Activated CD4-positive, alpha-beta memory T cell treated with anti-CD3 and anti-CD28 coated beads for 36 hours (primary cell): ENCODE measurements at regions not wholly inside any gene's neighbourhood (a gene's known extent, or its start where the extent isn't known, plus 50 kb on each side); places are given as distances from the start of the nearest gene placed in this dataset.
"Not testable (repeated sequence)": the region's sequence is repeated elsewhere in the genome, so short reads cannot be mapped to it uniquely, and the experiment has no call there.

ENCODE experiments used
- CTCF ChIA-PET: fragments of 350-600 bp; sonication (Branson Sonifier 250); formaldehyde crosslinking; loops from one replicate; lab custom pipeline; 2021; ENCODE audit warnings: antibody characterized with exemption, inconsistent platforms; lab: Charles Lee
- POLR2A ChIA-PET: fragments of 350-600 bp; sonication (Branson Sonifier 250); formaldehyde crosslinking; loops from one replicate; lab custom pipeline; 2021; ENCODE audit warnings: antibody characterized with exemption; lab: Charles Lee
- DNase-seq: peaks from one replicate; pipeline ENCODE4 v3.0.0-alpha.2; 2020
- H3K27ac Mint-ChIP-seq: one replicate; pipeline ENCODE4 v1.8.0; 2021; ENCODE audit warnings: mixed read lengths
- H3K27me3 Mint-ChIP-seq: one replicate; pipeline ENCODE4 v1.8.0; 2021; ENCODE audit warnings: mixed read lengths
- H3K36me3 Mint-ChIP-seq: one replicate; pipeline ENCODE4 v1.8.0; 2021; ENCODE audit warnings: mixed read lengths
- H3K4me1 Mint-ChIP-seq: one replicate; pipeline ENCODE4 v1.8.0; 2021; ENCODE audit warnings: low read depth, mixed read lengths
- H3K4me3 Mint-ChIP-seq: one replicate; pipeline ENCODE4 v1.8.0; 2021; ENCODE audit warnings: mild to moderate bottlenecking, mixed read lengths
- H3K9me3 Mint-ChIP-seq: one replicate; pipeline ENCODE4 v1.8.0; 2021; ENCODE audit warnings: mixed read lengths
- intact Hi-C: fragments of 100-400 bp; cut with micrococcal nuclease; formaldehyde crosslinking; loops from one replicate; pipeline ENCODE4 v1.15.1; 2023

- intact Hi-C loops: no loop called here
- CTCF ChIA-PET: no interaction called here
- DNase-seq: no peak
- H3K27me3 Mint-ChIP-seq: no peaks in the 10 kb centered on the region
- H3K36me3 Mint-ChIP-seq: no peaks in the 10 kb centered on the region
- H3K9me3 Mint-ChIP-seq: peaks cover 4% of the 10 kb centered on the region
- H3K4me1 Mint-ChIP-seq: no peaks in the 10 kb centered on the region
- no peak overlapping the region for H3K27ac Mint-ChIP-seq
- POLR2A ChIA-PET: no interaction called here
- H3K4me3 Mint-ChIP-seq: no peak overlapping the region
Measured at GRCh38 chr12:85606455-85606854, 229.8 kb downstream of the RASSF9 start.

GRCh38 chr12:85609778-85610177, 226.4 kb downstream of the RASSF9 start:
- no peak for DNase-seq
- Mint-ChIP-seq H3K4me1 (no peaks in the 10 kb centered on the region), H3K9me3 (peaks cover 4% of the 10 kb centered on the region), H3K27ac (no peak overlapping the region), H3K36me3 (no peaks in the 10 kb centered on the region), H3K27me3 (no peaks in the 10 kb centered on the region), H3K4me3 (no peak overlapping the region)
- ChIA-PET CTCF (no interaction called here), POLR2A (no interaction called here)
- intact Hi-C loops: no loop called here

- Mint-ChIP-seq H3K4me1 (no peaks in the 10 kb centered on the region), H3K36me3 (no peaks in the 10 kb centered on the region), H3K27me3 (no peaks in the 10 kb centered on the region), H3K4me3 (no peak overlapping the region), H3K9me3 (peaks cover 2% of the 10 kb centered on the region), H3K27ac (no peak overlapping the region)
- intact Hi-C loops: no loop called here
- POLR2A ChIA-PET: no interaction called here
- no peak for DNase-seq
- CTCF ChIA-PET: no interaction called here
Measured at GRCh38 chr12:85610194-85610593, 226.0 kb downstream of the RASSF9 start.

- no peaks in the 10 kb centered on the region for H3K36me3 Mint-ChIP-seq
- intact Hi-C loops: no loop called here
- H3K4me1 Mint-ChIP-seq: no peaks in the 10 kb centered on the region
- no peak overlapping the region for H3K4me3 Mint-ChIP-seq
- POLR2A ChIA-PET: no interaction called here
- peaks cover 4% of the 10 kb centered on the region for H3K9me3 Mint-ChIP-seq
- H3K27me3 Mint-ChIP-seq: no peaks in the 10 kb centered on the region
- CTCF ChIA-PET: no interaction called here
- no peak overlapping the region for H3K27ac Mint-ChIP-seq
- no peak for DNase-seq
Measured at GRCh38 chr12:85616201-85616600, 220.0 kb downstream of the RASSF9 start.

- Mint-ChIP-seq H3K4me3 (no peak overlapping the region), H3K27ac (no peak overlapping the region), H3K27me3 (no peaks in the 10 kb centered on the region), H3K9me3 (peaks cover 4% of the 10 kb centered on the region), H3K36me3 (no peaks in the 10 kb centered on the region), H3K4me1 (no peaks in the 10 kb centered on the region)
- DNase-seq: no peak
- ChIA-PET POLR2A (no interaction called here), CTCF (no interaction called here)
- intact Hi-C loops: no loop called here
Measured at GRCh38 chr12:85617307-85618091, 218.7 kb downstream of the RASSF9 start.

GRCh38 chr12:85621041-85621440, 215.2 kb downstream of the RASSF9 start:
- H3K4me3 Mint-ChIP-seq: no peak overlapping the region

GRCh38 chr12:85623763-85624162, 212.4 kb downstream of the RASSF9 start:
- H3K4me3 Mint-ChIP-seq: no peak overlapping the region
- H3K27ac Mint-ChIP-seq: no peak overlapping the region
- H3K36me3 Mint-ChIP-seq: no peaks in the 10 kb centered on the region
- no peaks in the 10 kb centered on the region for H3K4me1 Mint-ChIP-seq
- ChIA-PET CTCF (no interaction called here), POLR2A (no interaction called here)
- no peak for DNase-seq
- H3K9me3 Mint-ChIP-seq: peaks cover 7% of the 10 kb centered on the region
- intact Hi-C loops: no loop called here
- H3K27me3 Mint-ChIP-seq: no peaks in the 10 kb centered on the region

More at GRCh38 chr12:85621041-85621440, 215.2 kb downstream of the RASSF9 start:
- ChIA-PET POLR2A (no interaction called here), CTCF (no interaction called here)
- peaks cover 2% of the 10 kb centered on the region for H3K9me3 Mint-ChIP-seq
- H3K27ac Mint-ChIP-seq: no peak overlapping the region
- H3K36me3 Mint-ChIP-seq: no peaks in the 10 kb centered on the region
- intact Hi-C loops: no loop called here
- H3K4me1 Mint-ChIP-seq: no peaks in the 10 kb centered on the region
- no peak for DNase-seq
- no peaks in the 10 kb centered on the region for H3K27me3 Mint-ChIP-seq

- ChIA-PET POLR2A (no interaction called here), CTCF (no interaction called here)
- DNase-seq: no peak
- intact Hi-C loops: no loop called here
- peaks cover 7% of the 10 kb centered on the region for H3K9me3 Mint-ChIP-seq
- H3K27ac Mint-ChIP-seq: no peak overlapping the region
- H3K4me3 Mint-ChIP-seq: no peak overlapping the region
- no peaks in the 10 kb centered on the region for H3K4me1 Mint-ChIP-seq
- no peaks in the 10 kb centered on the region for H3K36me3 Mint-ChIP-seq
- H3K27me3 Mint-ChIP-seq: no peaks in the 10 kb centered on the region
Measured at GRCh38 chr12:85625467-85625866, 210.7 kb downstream of the RASSF9 start.

- DNase-seq: no peak
- peaks cover 7% of the 10 kb centered on the region for H3K9me3 Mint-ChIP-seq
- no peak overlapping the region for H3K27ac Mint-ChIP-seq
- no peaks in the 10 kb centered on the region for H3K4me1 Mint-ChIP-seq
- intact Hi-C loops: no loop called here
- CTCF ChIA-PET: no interaction called here
- H3K4me3 Mint-ChIP-seq: no peak overlapping the region
- H3K27me3 Mint-ChIP-seq: no peaks in the 10 kb centered on the region
- POLR2A ChIA-PET: no interaction called here
- H3K36me3 Mint-ChIP-seq: no peaks in the 10 kb centered on the region
Measured at GRCh38 chr12:85626001-85626783, 210.0 kb downstream of the RASSF9 start.

- Mint-ChIP-seq H3K27ac (no peak overlapping the region), H3K9me3 (peaks cover 7% of the 10 kb centered on the region), H3K4me3 (no peak overlapping the region), H3K4me1 (no peaks in the 10 kb centered on the region), H3K27me3 (no peaks in the 10 kb centered on the region), H3K36me3 (no peaks in the 10 kb centered on the region)
- intact Hi-C loops: no loop called here
- POLR2A ChIA-PET: no interaction called here
- DNase-seq: no peak
- CTCF ChIA-PET: no interaction called here
Measured at GRCh38 chr12:85626784-85627171, 209.4 kb downstream of the RASSF9 start.

- DNase-seq: no peak
- ChIA-PET CTCF (no interaction called here), POLR2A (no interaction called here)
- Mint-ChIP-seq H3K4me1 (no peaks in the 10 kb centered on the region), H3K9me3 (peaks cover 7% of the 10 kb centered on the region), H3K27me3 (no peaks in the 10 kb centered on the region), H3K36me3 (no peaks in the 10 kb centered on the region), H3K27ac (no peak overlapping the region), H3K4me3 (no peak overlapping the region)
- intact Hi-C loops: no loop called here
Measured at GRCh38 chr12:85627584-85627983, 208.6 kb downstream of the RASSF9 start.

- H3K27ac Mint-ChIP-seq, CTCF ChIA-PET, intact Hi-C loops, DNase-seq, POLR2A ChIA-PET, H3K36me3 Mint-ChIP-seq, H3K4me1 Mint-ChIP-seq, H3K27me3 Mint-ChIP-seq, H3K4me3 Mint-ChIP-seq, H3K9me3 Mint-ChIP-seq: not testable (repeated sequence)
Measured at GRCh38 chr12:85628562-85628961, 207.6 kb downstream of the RASSF9 start.

GRCh38 chr12:85630851-85631250, 205.4 kb downstream of the RASSF9 start:
- ChIA-PET POLR2A (no interaction called here), CTCF (no interaction called here)
- H3K4me3 Mint-ChIP-seq: no peak overlapping the region
- no peaks in the 10 kb centered on the region for H3K36me3 Mint-ChIP-seq
- H3K27me3 Mint-ChIP-seq: no peaks in the 10 kb centered on the region
- H3K4me1 Mint-ChIP-seq: no peaks in the 10 kb centered on the region
- intact Hi-C loops: no loop called here
- peaks cover 9% of the 10 kb centered on the region for H3K9me3 Mint-ChIP-seq
- DNase-seq: no peak
- H3K27ac Mint-ChIP-seq: no peak overlapping the region
